ENCODE measurements at regions not wholly inside any gene's neighbourhood (a gene's known extent, or its start where the extent isn't known, plus 50 kb on each side); places are given as distances from the start of the nearest gene placed in this dataset.

GRCh38 chr20:48558906-48559305, 268.9 kb downstream of the PREX1 start:
- H3K27ac ChIP-seq (ENCODE audit: low read depth, low read length), result no peak overlapping the region
- H3K36me3 ChIP-seq (ENCODE audit: insufficient read depth, low read length), result no peaks in the 10 kb centered on the region
- no peak overlapping the region for H3K4me3 ChIP-seq (ENCODE audit: low read length in 2 of 2)
- CTCF ChIA-PET (ENCODE audit: partially characterized antibody), result interaction anchor here (1.1 kb wide), 1 partner anchor 48 kb away, joined by 3 read pairs; no protein-coding TSS in a partner anchor
- Mint-ChIP-seq H3K27ac (no peak overlapping the region), H3K4me3 (no peak overlapping the region), H3K27me3 (peaks cover 4 to 20% of the 10 kb centered on the region in 2 donors), H3K36me3 (no peaks in the 10 kb centered on the region), H3K4me1 (no peaks in the 10 kb centered on the region), H3K9me3 (no peaks in the 10 kb centered on the region)
- intact Hi-C loops (cut with micrococcal nuclease), result no loop called here
- no peaks in the 10 kb centered on the region for H3K9me3 ChIP-seq (ENCODE audit: control insufficient read depth in 1 of 2, low read length in 2 of 2)
- H3K4me1 ChIP-seq (ENCODE audit: insufficient read depth, low read length), result no peaks in the 10 kb centered on the region
- POLR2A ChIA-PET (ENCODE audit: partially characterized antibody), result no interaction called here
- no peak for DNase-seq
- H3K27me3 ChIP-seq (ENCODE audit: insufficient read depth, low read length), result no peaks in the 10 kb centered on the region

DNA sequence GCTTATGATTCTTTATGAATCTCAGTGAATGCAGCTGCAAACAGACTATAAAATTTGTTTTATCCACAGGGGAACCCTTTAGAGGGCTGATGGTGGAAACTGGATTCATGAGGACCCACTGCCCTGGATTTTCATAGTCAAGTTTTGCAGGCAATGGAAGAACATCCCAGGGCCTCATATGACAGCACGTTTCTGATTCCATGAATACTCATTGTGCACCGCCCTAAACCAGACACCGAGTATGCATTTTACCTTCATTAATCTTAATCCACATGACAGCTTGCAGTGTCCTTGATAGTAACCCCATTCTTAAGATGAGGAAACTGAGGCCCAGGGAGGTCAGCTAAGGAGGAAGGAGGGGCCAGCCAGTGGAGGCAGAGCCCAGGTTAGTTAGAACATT, 270.4 kb downstream of the PREX1 start:
- no peak overlapping the region for H3K4me3 ChIP-seq (ENCODE audit: low read length in 2 of 2)
- no peak overlapping the region for H3K27ac ChIP-seq (ENCODE audit: low read depth, low read length)
- Mint-ChIP-seq H3K9me3 (no peaks in the 10 kb centered on the region), H3K36me3 (no peaks in the 10 kb centered on the region), H3K4me3 (no peak overlapping the region), H3K27ac (no peak overlapping the region), H3K27me3 (peaks cover 2 to 17% of the 10 kb centered on the region in 2 donors), H3K4me1 (no peaks in the 10 kb centered on the region)
- DNase-seq, result no peak
- H3K9me3 ChIP-seq (ENCODE audit: control insufficient read depth in 1 of 2, low read length in 2 of 2), result no peaks in the 10 kb centered on the region
- no peaks in the 10 kb centered on the region for H3K4me1 ChIP-seq (ENCODE audit: insufficient read depth, low read length)
- H3K27me3 ChIP-seq (ENCODE audit: insufficient read depth, low read length), result no peaks in the 10 kb centered on the region
- no peaks in the 10 kb centered on the region for H3K36me3 ChIP-seq (ENCODE audit: insufficient read depth, low read length)
- POLR2A ChIA-PET (ENCODE audit: partially characterized antibody), result no interaction called here
- intact Hi-C loops (cut with micrococcal nuclease), result no loop called here
- CTCF ChIA-PET (ENCODE audit: partially characterized antibody), result no interaction called here

- intact Hi-C loops (cut with micrococcal nuclease), result no loop called here
- Mint-ChIP-seq H3K4me3 (no peak overlapping the region), H3K4me1 (no peaks in the 10 kb centered on the region), H3K9me3 (no peaks in the 10 kb centered on the region), H3K36me3 (no peaks in the 10 kb centered on the region), H3K27me3 (peaks cover 2 to 17% of the 10 kb centered on the region in 2 donors), H3K27ac (no peak overlapping the region)
- Histone ChIP-seq H3K27ac (ENCODE audit: low read depth, low read length) (no peak overlapping the region), H3K4me1 (ENCODE audit: insufficient read depth, low read length) (no peaks in the 10 kb centered on the region), H3K9me3 (ENCODE audit: control insufficient read depth in 1 of 2, low read length in 2 of 2) (no peaks in the 10 kb centered on the region), H3K4me3 (ENCODE audit: low read length in 2 of 2) (no peak overlapping the region), H3K36me3 (ENCODE audit: insufficient read depth, low read length) (no peaks in the 10 kb centered on the region), H3K27me3 (ENCODE audit: insufficient read depth, low read length) (no peaks in the 10 kb centered on the region)
- DNase-seq, result no peak
- CTCF ChIA-PET (ENCODE audit: partially characterized antibody), result no interaction called here
- POLR2A ChIA-PET (ENCODE audit: partially characterized antibody), result no interaction called here
Observed at GRCh38 chr20:48556956-48557355, 270.8 kb downstream of the PREX1 start.

GRCh38 chr20:48552550-48552949, 275.2 kb downstream of the PREX1 start:
- POLR2A ChIA-PET (ENCODE audit: partially characterized antibody), result no interaction called here
- intact Hi-C loops (cut with micrococcal nuclease), result no loop called here
- peaks cover 5 to 24% of the 10 kb centered on the region in 2 donors for H3K27me3 Mint-ChIP-seq
- Histone ChIP-seq H3K27ac (ENCODE audit: low read depth, low read length) (no peak overlapping the region), H3K36me3 (ENCODE audit: insufficient read depth, low read length) (no peaks in the 10 kb centered on the region), H3K9me3 (ENCODE audit: control insufficient read depth in 1 of 2, low read length in 2 of 2) (no peaks in the 10 kb centered on the region), H3K4me1 (ENCODE audit: insufficient read depth, low read length) (no peaks in the 10 kb centered on the region), H3K4me3 (ENCODE audit: low read length in 2 of 2) (no peak overlapping the region), H3K27me3 (ENCODE audit: insufficient read depth, low read length) (no peaks in the 10 kb centered on the region)
- H3K27ac Mint-ChIP-seq, result no peak overlapping the region
- no peak for DNase-seq
- no peaks in the 10 kb centered on the region for H3K36me3 Mint-ChIP-seq
- no peak overlapping the region for H3K4me3 Mint-ChIP-seq
- H3K4me1 Mint-ChIP-seq, result no peaks in the 10 kb centered on the region
- CTCF ChIA-PET (ENCODE audit: partially characterized antibody), result interaction anchor here (1.1 kb wide), 1 partner anchor 10 kb away, joined by 3 read pairs; no protein-coding TSS in a partner anchor
- no peaks in the 10 kb centered on the region for H3K9me3 Mint-ChIP-seq

GRCh38 chr20:48550814-48551213, 277.0 kb downstream of the PREX1 start:
- no peaks in the 10 kb centered on the region for H3K9me3 Mint-ChIP-seq
- intact Hi-C loops (cut with micrococcal nuclease), result no loop called here
- no peaks in the 10 kb centered on the region for H3K4me1 Mint-ChIP-seq
- H3K27me3 Mint-ChIP-seq, result peaks cover 5 to 19% of the 10 kb centered on the region in 2 donors
- Histone ChIP-seq H3K4me3 (ENCODE audit: low read length in 2 of 2) (no peak overlapping the region), H3K9me3 (ENCODE audit: control insufficient read depth in 1 of 2, low read length in 2 of 2) (no peaks in the 10 kb centered on the region), H3K36me3 (ENCODE audit: insufficient read depth, low read length) (no peaks in the 10 kb centered on the region), H3K4me1 (ENCODE audit: insufficient read depth, low read length) (no peaks in the 10 kb centered on the region), H3K27ac (ENCODE audit: low read depth, low read length) (no peak overlapping the region), H3K27me3 (ENCODE audit: insufficient read depth, low read length) (no peaks in the 10 kb centered on the region)
- H3K4me3 Mint-ChIP-seq, result no peak overlapping the region
- ChIA-PET POLR2A (ENCODE audit: partially characterized antibody) (no interaction called here), CTCF (ENCODE audit: partially characterized antibody) (no interaction called here)
- H3K36me3 Mint-ChIP-seq, result no peaks in the 10 kb centered on the region
- no peak overlapping the region for H3K27ac Mint-ChIP-seq
- no peak for DNase-seq

- H3K27me3 Mint-ChIP-seq, result peaks cover 21 to 29% of the 10 kb centered on the region in 2 donors
- H3K27ac Mint-ChIP-seq, result no peak overlapping the region
- intact Hi-C loops (cut with micrococcal nuclease), result no loop called here
- Histone ChIP-seq H3K4me3 (ENCODE audit: low read length in 2 of 2) (no peak overlapping the region), H3K4me1 (ENCODE audit: insufficient read depth, low read length) (no peaks in the 10 kb centered on the region), H3K27me3 (ENCODE audit: insufficient read depth, low read length) (no peaks in the 10 kb centered on the region), H3K9me3 (ENCODE audit: control insufficient read depth in 1 of 2, low read length in 2 of 2) (no peaks in the 10 kb centered on the region), H3K27ac (ENCODE audit: low read depth, low read length) (no peak overlapping the region), H3K36me3 (ENCODE audit: insufficient read depth, low read length) (no peaks in the 10 kb centered on the region)
- ChIA-PET POLR2A (ENCODE audit: partially characterized antibody) (no interaction called here), CTCF (ENCODE audit: partially characterized antibody) (no interaction called here)
- H3K4me1 Mint-ChIP-seq, result no peaks in the 10 kb centered on the region
- peaks cover 0 to 7% (median 1%) of the 10 kb centered on the region in 8 donors for H3K9me3 Mint-ChIP-seq
- H3K4me3 Mint-ChIP-seq, result no peak overlapping the region
- DNase-seq, result no peak
- no peaks in the 10 kb centered on the region for H3K36me3 Mint-ChIP-seq
Observed at GRCh38 chr20:48547664-48548063, 280.1 kb downstream of the PREX1 start.

DNA sequence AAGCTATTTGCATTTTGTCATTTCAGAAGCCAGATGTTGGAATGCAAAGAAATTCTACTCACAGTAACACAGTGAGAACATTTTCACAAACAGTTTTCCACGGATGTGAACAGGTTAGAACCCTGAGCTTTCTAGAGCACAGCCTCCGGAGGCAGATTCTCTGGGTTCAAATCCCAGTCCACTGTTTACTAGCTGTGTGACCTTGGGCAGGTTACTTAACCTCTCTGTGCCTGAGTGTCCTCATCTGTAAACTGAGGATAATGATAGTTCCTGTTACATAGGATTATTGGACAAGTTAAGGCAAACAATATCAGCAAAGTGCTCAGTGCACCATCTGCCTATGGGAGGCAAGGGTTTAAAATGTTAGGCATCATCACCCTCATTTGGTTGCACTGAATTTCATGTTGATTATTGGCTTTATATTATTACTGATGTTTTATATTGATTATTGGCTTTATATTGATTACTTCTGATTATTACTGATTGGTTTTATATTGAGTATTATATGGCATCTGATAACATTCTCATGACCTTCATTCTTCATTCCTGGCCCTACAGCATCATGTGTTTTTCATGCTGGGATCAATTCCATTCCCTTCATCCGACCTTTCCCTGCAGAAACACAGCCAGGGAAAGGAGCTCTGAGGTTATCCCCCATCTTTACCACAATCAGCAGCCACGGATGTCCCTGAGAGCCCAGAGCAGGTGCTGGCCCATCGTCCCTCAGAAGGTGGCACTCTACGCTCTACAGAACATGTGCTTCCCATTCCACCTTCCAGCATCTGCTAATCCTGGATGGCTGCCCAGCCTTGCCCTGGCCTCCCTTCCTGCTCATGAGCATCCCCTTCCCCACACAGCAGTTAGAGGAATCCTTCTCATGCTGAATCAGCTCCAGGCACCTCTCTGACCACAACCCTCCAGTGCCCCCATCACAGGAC, 283.1 kb downstream of the PREX1 start:
- Mint-ChIP-seq H3K9me3 (peaks cover 0 to 13% (median 5%) of the 10 kb centered on the region in 8 donors), H3K36me3 (peaks cover 0 to 4% of the 10 kb centered on the region in 2 donors)
- CTCF ChIA-PET (ENCODE audit: partially characterized antibody), result no interaction called here

More for the DNA sequence above, 283.1 kb downstream of the PREX1 start:
- no peak for DNase-seq
- no peaks in the 10 kb centered on the region for H3K36me3 ChIP-seq (ENCODE audit: insufficient read depth, low read length)
- no peaks in the 10 kb centered on the region for H3K4me1 Mint-ChIP-seq
- H3K27me3 ChIP-seq (ENCODE audit: insufficient read depth, low read length), result no peaks in the 10 kb centered on the region
- H3K4me3 Mint-ChIP-seq, result no peak overlapping the region
- peaks cover 26% of the 10 kb centered on the region in 2 donors for H3K27me3 Mint-ChIP-seq
- H3K4me3 ChIP-seq (ENCODE audit: low read length in 2 of 2), result no peak overlapping the region
- H3K9me3 ChIP-seq (ENCODE audit: control insufficient read depth in 1 of 2, low read length in 2 of 2), result no peaks in the 10 kb centered on the region
- no peaks in the 10 kb centered on the region for H3K4me1 ChIP-seq (ENCODE audit: insufficient read depth, low read length)
- no peak overlapping the region for H3K27ac ChIP-seq (ENCODE audit: low read depth, low read length)
- H3K27ac Mint-ChIP-seq, result no peak overlapping the region
- intact Hi-C loops (cut with micrococcal nuclease), result no loop called here
- POLR2A ChIA-PET (ENCODE audit: partially characterized antibody), result no interaction called here
